CD4-positive, alpha-beta T cell (primary cell): ENCODE measurements at regions not wholly inside any gene's neighbourhood (a gene's known extent, or its start where the extent isn't known, plus 50 kb on each side); places are given as distances from the start of the nearest gene placed in this dataset.

Experiments
- ATAC-seq: fragments of 200-7000 bp; cut with Tn5 transposase; one replicate; pipeline ENCODE4 v1.10.0; 2022; ENCODE audit warnings: mild to moderate bottlenecking; ENCODE audit not compliant: poor library complexity
- CTCF ChIA-PET: fragments of 350-600 bp; sonication (Branson Sonifier 250); formaldehyde crosslinking; loops from one replicate; lab custom pipeline; 2021; ENCODE audit warnings: antibody characterized with exemption, inconsistent platforms; lab: Charles Lee
- POLR2A ChIA-PET: fragments of 350-600 bp; sonication (Branson Sonifier 250); formaldehyde crosslinking; loops from one replicate; lab custom pipeline; 2021; ENCODE audit warnings: antibody characterized with exemption, inconsistent platforms; lab: Charles Lee
- DNase-seq, 14 experiments: peaks; one replicate each; pipeline ENCODE4 v3.0.0-alpha.2; 2013 to 2020; ENCODE audit warnings: mixed read lengths in 2 of 14
- H3K27ac ChIP-seq, 2 donors: one replicate each; pipeline versions ENCODE4 v1.5.1 to v1.7.0; 2013; ENCODE audit warnings: low read length in 2 of 2, low read depth in 1 of 2, mild to moderate bottlenecking in 1 of 2
- H3K27me3 ChIP-seq, 2 experiments: 1 replicate in 1 of 2; 2 replicates in 1 of 2; pipeline versions ENCODE4 v1.6.1 to v1.7.0; 2013; ENCODE audit warnings: low read length in 2 of 2, control low read depth in 1 of 2, mild to moderate bottlenecking in 1 of 2, moderate library complexity in 1 of 2; ENCODE audit not compliant: insufficient read depth in 2 of 2, control insufficient read depth in 1 of 2
- H3K36me3 ChIP-seq: one replicate; pipeline ENCODE4 v1.6.1; 2013; ENCODE audit warnings: low read length, control low read depth; ENCODE audit not compliant: insufficient read depth
- H3K4me1 ChIP-seq: one replicate; pipeline ENCODE4 v1.6.1; 2013; ENCODE audit warnings: low read length, control low read depth; ENCODE audit not compliant: insufficient read depth
- H3K4me3 ChIP-seq: one replicate; pipeline ENCODE4 v1.5.1; 2013; ENCODE audit warnings: mild to moderate bottlenecking, low read length, moderate library complexity
- H3K9me3 ChIP-seq, 2 experiments: 1 replicate in 1 of 2; 2 replicates in 1 of 2; pipeline versions ENCODE4 v1.6.1 to v1.7.0; 2013; ENCODE audit warnings: low read length in 2 of 2, mild to moderate bottlenecking in 2 of 2, control low read depth in 1 of 2, moderate library complexity in 1 of 2; ENCODE audit not compliant: control insufficient read depth in 1 of 2, insufficient read depth in 1 of 2
- H3K27ac Mint-ChIP-seq: one replicate; pipeline ENCODE4 v1.8.0; 2020; ENCODE audit warnings: mixed read lengths
- H3K27me3 Mint-ChIP-seq: one replicate; pipeline ENCODE4 v1.8.0; 2021; ENCODE audit warnings: mixed read lengths
- H3K36me3 Mint-ChIP-seq: one replicate; pipeline ENCODE4 v1.8.0; 2021; ENCODE audit warnings: low read depth, mixed read lengths
- H3K4me1 Mint-ChIP-seq: one replicate; pipeline ENCODE4 v1.8.0; 2021; ENCODE audit warnings: low read depth, mixed read lengths
- H3K4me3 Mint-ChIP-seq: one replicate; pipeline ENCODE4 v1.8.0; 2020; ENCODE audit warnings: mild to moderate bottlenecking, mixed read lengths
- H3K9me3 Mint-ChIP-seq: one replicate; pipeline ENCODE4 v1.8.0; 2020; ENCODE audit warnings: mixed read lengths
- CTCF ChIP-seq: fragments of 200-600 bp; IDR thresholded peaks from one replicate; pipeline ENCODE4 v1.8.0; 2022; ENCODE audit warnings: antibody characterized with exemption, mild to moderate bottlenecking
- intact Hi-C, 2 experiments: fragments of 100-400 bp; cut with DNase I in 1 of 2; cut with micrococcal nuclease in 1 of 2; formaldehyde crosslinking; loops; one replicate each; pipeline versions ENCODE4 v1.15.1 to v1.9.0; 2023 to 2025; cut with DNase I, micrococcal nuclease

- H3K27ac Mint-ChIP-seq: no peak overlapping the region
- peaks cover 21% of the 10 kb centered on the region for H3K27me3 Mint-ChIP-seq
- H3K27me3 ChIP-seq: peaks cover 0 to 10% of the 10 kb centered on the region in 2 experiments
- CTCF ChIA-PET: no interaction called here
- POLR2A ChIA-PET: no interaction called here
- intact Hi-C loops: no loop called here
- no peaks in the 10 kb centered on the region for H3K4me1 ChIP-seq
- TF ChIP-seq CTCF: no peak
- H3K27ac ChIP-seq: no peak overlapping the region
- H3K36me3 ChIP-seq: no peaks in the 10 kb centered on the region
- no peaks in the 10 kb centered on the region for H3K4me1 Mint-ChIP-seq
- no peaks in the 10 kb centered on the region for H3K9me3 ChIP-seq
- no peak for ATAC-seq
- no peak for DNase-seq
- no peaks in the 10 kb centered on the region for H3K36me3 Mint-ChIP-seq
- H3K9me3 Mint-ChIP-seq: peaks cover 2% of the 10 kb centered on the region
- H3K4me3 Mint-ChIP-seq: no peak overlapping the region
- no peak overlapping the region for H3K4me3 ChIP-seq
Observed at GRCh38 chr2:67919490-67919889, 143.3 kb downstream of the C1D start.

GRCh38 chr2:67922080-67922785, 140.6 kb downstream of the C1D start:
- Histone ChIP-seq H3K4me3 (no peak overlapping the region), H3K4me1 (no peaks in the 10 kb centered on the region), H3K27ac (no peak overlapping the region), H3K27me3 (peaks cover 0 to 10% of the 10 kb centered on the region in 2 experiments), H3K9me3 (no peaks in the 10 kb centered on the region), H3K36me3 (no peaks in the 10 kb centered on the region)
- no peak for TF ChIP-seq CTCF
- DNase-seq (no peak), ATAC-seq (no peak)
- H3K27ac Mint-ChIP-seq: no peak overlapping the region
- H3K4me1 Mint-ChIP-seq: no peaks in the 10 kb centered on the region
- peaks cover 26% of the 10 kb centered on the region for H3K27me3 Mint-ChIP-seq
- H3K36me3 Mint-ChIP-seq: no peaks in the 10 kb centered on the region
- H3K9me3 Mint-ChIP-seq: peaks cover 2% of the 10 kb centered on the region
- H3K4me3 Mint-ChIP-seq: no peak overlapping the region
- ChIA-PET CTCF (no interaction called here), POLR2A (no interaction called here)
- intact Hi-C loops: no loop called here

- H3K4me1 Mint-ChIP-seq: no peaks in the 10 kb centered on the region
- ATAC-seq (no peak), DNase-seq (no peak)
- Histone ChIP-seq H3K4me1 (no peaks in the 10 kb centered on the region), H3K4me3 (no peak overlapping the region), H3K27me3 (peaks cover 0 to 10% of the 10 kb centered on the region in 2 experiments), H3K9me3 (peaks cover 0 to 3% of the 10 kb centered on the region in 2 experiments), H3K36me3 (no peaks in the 10 kb centered on the region), H3K27ac (no peak overlapping the region)
- H3K27me3 Mint-ChIP-seq: peaks cover 24% of the 10 kb centered on the region
- no peak overlapping the region for H3K4me3 Mint-ChIP-seq
- CTCF ChIA-PET: no interaction called here
- H3K9me3 Mint-ChIP-seq: no peaks in the 10 kb centered on the region
- POLR2A ChIA-PET: no interaction called here
- H3K27ac Mint-ChIP-seq: no peak overlapping the region
- no peak for TF ChIP-seq CTCF
- intact Hi-C loops: no loop called here
- no peaks in the 10 kb centered on the region for H3K36me3 Mint-ChIP-seq
Observed at GRCh38 chr2:67923696-67924095, 139.1 kb downstream of the C1D start.
